ENCODE measurements at regions not wholly inside any gene's neighbourhood (a gene's known extent, or its start where the extent isn't known, plus 50 kb on each side); places are given as distances from the start of the nearest gene placed in this dataset.

GRCh38 chr2:47676261-47676926 is 105.6 kb upstream of the KCNK12 start:
- no peaks in the 10 kb centered on the region for H3K27me3 ChIP-seq
- no peak for DNase-seq
- no peak overlapping the region for H3K4me3 ChIP-seq
- H3K9me3 ChIP-seq: no peaks in the 10 kb centered on the region
- 71 to 90% (median 81%) methylated on average over 6 of the region's 6 CpGs for WGBS, 3 donors
- no peak for TF ChIP-seq CTCF (IDR thresholded peaks at IDR 0.05)
- no peak for TF ChIP-seq EP300 (IDR thresholded peaks at IDR 0.05)
- no peak for TF ChIP-seq POLR2A (IDR thresholded peaks at IDR 0.05)
- H3K4me1 ChIP-seq (ENCODE audit: insufficient read depth): no peaks in the 10 kb centered on the region
- intact Hi-C loops (cut with DNase I): no loop called here
- no peak overlapping the region for H3K27ac ChIP-seq
- H3K36me3 ChIP-seq: no peaks in the 10 kb centered on the region

- Histone ChIP-seq H3K36me3 (no peaks in the 10 kb centered on the region), H3K27ac (no peak overlapping the region), H3K27me3 (no peaks in the 10 kb centered on the region), H3K9me3 (no peaks in the 10 kb centered on the region), H3K4me3 (no peak overlapping the region), H3K4me1 (ENCODE audit: insufficient read depth) (no peaks in the 10 kb centered on the region)
- no peak for DNase-seq
- WGBS, 3 donors: 77 to 83% (median 77%) methylated on average over 2 of the region's 2 CpGs
- TF ChIP-seq CTCF (IDR thresholded peaks at IDR 0.05) (no peak), POLR2A (IDR thresholded peaks at IDR 0.05) (no peak), EP300 (IDR thresholded peaks at IDR 0.05) (no peak)
- intact Hi-C loops (cut with DNase I): no loop called here
Observed at GRCh38 chr2:47675196-47675825, 104.5 kb upstream of the KCNK12 start.

GRCh38 chr2:47666332-47666731 is 95.5 kb upstream of the KCNK12 start:
- H3K4me1 ChIP-seq (ENCODE audit: insufficient read depth): no peaks in the 10 kb centered on the region
- TF ChIP-seq POLR2A (IDR thresholded peaks at IDR 0.05) (no peak), CTCF (IDR thresholded peaks at IDR 0.05) (no peak), EP300 (IDR thresholded peaks at IDR 0.05) (no peak)
- DNase-seq: no peak
- H3K27me3 ChIP-seq: no peaks in the 10 kb centered on the region
- no peaks in the 10 kb centered on the region for H3K9me3 ChIP-seq
- no peak overlapping the region for H3K4me3 ChIP-seq
- H3K36me3 ChIP-seq: no peaks in the 10 kb centered on the region
- intact Hi-C loops (cut with DNase I): no loop called here
- no peak overlapping the region for H3K27ac ChIP-seq

GRCh38 chr2:47664817-47665216 is 94.0 kb upstream of the KCNK12 start:
- Histone ChIP-seq H3K27me3 (no peaks in the 10 kb centered on the region), H3K4me1 (ENCODE audit: insufficient read depth) (no peaks in the 10 kb centered on the region), H3K9me3 (no peaks in the 10 kb centered on the region), H3K4me3 (no peak overlapping the region), H3K36me3 (no peaks in the 10 kb centered on the region), H3K27ac (no peak overlapping the region)
- DNase-seq: no peak
- no peak for TF ChIP-seq CTCF (IDR thresholded peaks at IDR 0.05)
- no peak for TF ChIP-seq EP300 (IDR thresholded peaks at IDR 0.05)
- TF ChIP-seq POLR2A (IDR thresholded peaks at IDR 0.05): no peak
- 74 to 86% (median 78%) methylated on average over 7 of the region's 7 CpGs for WGBS, 3 donors
- intact Hi-C loops (cut with DNase I): no loop called here
